Immature natural killer cell (primary cell): ENCODE measurements at regions not wholly inside any gene's neighbourhood (a gene's known extent, or its start where the extent isn't known, plus 50 kb on each side); places are given as distances from the start of the nearest gene placed in this dataset.

Experiments
- DNase-seq, 3 donors: peaks; one replicate each; pipeline ENCODE4 v3.0.0; 2022; ENCODE audit warnings: mixed read lengths in 1 of 3
- H3K27ac Mint-ChIP-seq, 6 donors: one replicate each; pipeline ENCODE4 v1.8.0; 2020; ENCODE audit warnings: mixed read lengths in 6 of 6, mild to moderate bottlenecking in 5 of 6, inconsistent platforms in 4 of 6, moderate library complexity in 3 of 6
- H3K27me3 Mint-ChIP-seq, 3 donors: one replicate each; pipeline ENCODE4 v1.8.0; 2020 to 2021; ENCODE audit warnings: low read depth in 3 of 3, mild to moderate bottlenecking in 3 of 3, mixed read lengths in 3 of 3, moderate library complexity in 3 of 3, inconsistent platforms in 1 of 3
- H3K36me3 Mint-ChIP-seq, 3 donors: one replicate each; pipeline ENCODE4 v1.8.0; 2020; ENCODE audit warnings: mixed read lengths in 3 of 3, inconsistent platforms in 2 of 3, mild to moderate bottlenecking in 2 of 3
- H3K4me1 Mint-ChIP-seq, 2 donors: one replicate each; pipeline ENCODE4 v1.8.0; 2020; ENCODE audit warnings: inconsistent platforms in 2 of 2, mild to moderate bottlenecking in 2 of 2, mixed read lengths in 2 of 2, moderate library complexity in 1 of 2
- H3K4me3 Mint-ChIP-seq, 5 donors: one replicate each; pipeline ENCODE4 v1.8.0; 2020; ENCODE audit warnings: mild to moderate bottlenecking in 5 of 5, mixed read lengths in 5 of 5, inconsistent platforms in 3 of 5, moderate library complexity in 3 of 5
- H3K9me3 Mint-ChIP-seq, 6 donors: one replicate each; pipeline ENCODE4 v1.8.0; 2020; ENCODE audit warnings: mild to moderate bottlenecking in 6 of 6, mixed read lengths in 6 of 6, inconsistent platforms in 4 of 6, moderate library complexity in 3 of 6

- DNase-seq: no peak
- no peaks in the 10 kb centered on the region for H3K4me1 Mint-ChIP-seq
- H3K36me3 Mint-ChIP-seq: no peaks in the 10 kb centered on the region
- H3K4me3 Mint-ChIP-seq: no peak overlapping the region
- peaks cover 0 to 5% (median 3%) of the 10 kb centered on the region in 3 donors for H3K27me3 Mint-ChIP-seq
- H3K9me3 Mint-ChIP-seq: peaks cover 0 to 20% (median 4%) of the 10 kb centered on the region in 6 donors
- H3K27ac Mint-ChIP-seq: no peak overlapping the region
Observed at GRCh38 chr7:40977533-40977932, 725.4 kb downstream of the INHBA start.

- DNase-seq: no peak
- Mint-ChIP-seq H3K36me3 (no peaks in the 10 kb centered on the region), H3K4me1 (no peaks in the 10 kb centered on the region), H3K27ac (no peak overlapping the region), H3K27me3 (peaks cover 0 to 5% (median 2%) of the 10 kb centered on the region in 3 donors), H3K4me3 (no peak overlapping the region), H3K9me3 (peaks cover 0 to 20% (median 6%) of the 10 kb centered on the region in 6 donors)
Observed at GRCh38 chr7:40972426-40972825, 730.5 kb downstream of the INHBA start.

- H3K27me3 Mint-ChIP-seq: peaks cover 0 to 2% (median 2%) of the 10 kb centered on the region in 3 donors
- H3K4me1 Mint-ChIP-seq: peaks cover 0 to 4% of the 10 kb centered on the region in 2 donors
- H3K4me3 Mint-ChIP-seq: no peak overlapping the region
- DNase-seq: no peak
- H3K27ac Mint-ChIP-seq: no peak overlapping the region
- H3K36me3 Mint-ChIP-seq: no peaks in the 10 kb centered on the region
- peaks cover 0 to 13% (median 5%) of the 10 kb centered on the region in 6 donors for H3K9me3 Mint-ChIP-seq
Observed at GRCh38 chr7:40969641-40970040, 733.2 kb downstream of the INHBA start.

- H3K27me3 Mint-ChIP-seq: peaks cover 0 to 2% (median 2%) of the 10 kb centered on the region in 3 donors
- H3K4me1 Mint-ChIP-seq: peaks cover 0 to 4% of the 10 kb centered on the region in 2 donors
- no peak overlapping the region for H3K4me3 Mint-ChIP-seq
- no peak for DNase-seq
- peaks cover 0 to 11% (median 0%) of the 10 kb centered on the region in 6 donors for H3K9me3 Mint-ChIP-seq
- no peaks in the 10 kb centered on the region for H3K36me3 Mint-ChIP-seq
- H3K27ac Mint-ChIP-seq: no peak overlapping the region
Observed at GRCh38 chr7:40966693-40967092, 736.2 kb downstream of the INHBA start.

GRCh38 chr7:40965774-40966173, 737.1 kb downstream of the INHBA start:
- peaks cover 0 to 7% (median under 1%) of the 10 kb centered on the region in 6 donors for H3K9me3 Mint-ChIP-seq
- H3K27me3 Mint-ChIP-seq: peaks cover 0 to 2% (median 0%) of the 10 kb centered on the region in 3 donors
- H3K36me3 Mint-ChIP-seq: no peaks in the 10 kb centered on the region
- H3K4me1 Mint-ChIP-seq: peaks cover 0 to 4% of the 10 kb centered on the region in 2 donors
- no peak overlapping the region for H3K4me3 Mint-ChIP-seq
- DNase-seq: no peak
- no peak overlapping the region for H3K27ac Mint-ChIP-seq

GRCh38 chr7:40965016-40965415, 737.9 kb downstream of the INHBA start:
- Mint-ChIP-seq H3K36me3 (no peaks in the 10 kb centered on the region), H3K4me1 (peaks cover 0 to 4% of the 10 kb centered on the region in 2 donors), H3K4me3 (no peak overlapping the region), H3K27me3 (peaks cover 0 to 2% (median 0%) of the 10 kb centered on the region in 3 donors), H3K9me3 (peaks cover 0 to 9% (median 3%) of the 10 kb centered on the region in 6 donors), H3K27ac (no peak overlapping the region)
- no peak for DNase-seq

GRCh38 chr7:40964610-40965009, 738.3 kb downstream of the INHBA start:
- peaks cover 0 to 4% of the 10 kb centered on the region in 2 donors for H3K4me1 Mint-ChIP-seq
- DNase-seq: no peak

GRCh38 chr7:40959955-40960354, 742.9 kb downstream of the INHBA start:
- Mint-ChIP-seq H3K36me3 (no peaks in the 10 kb centered on the region), H3K9me3 (peaks cover 4 to 40% (median 11%) of the 10 kb centered on the region in 6 donors), H3K4me3 (no peak overlapping the region), H3K27ac (no peak overlapping the region), H3K4me1 (no peaks in the 10 kb centered on the region), H3K27me3 (no peaks in the 10 kb centered on the region)
- DNase-seq: no peak

More at GRCh38 chr7:40964610-40965009, 738.3 kb downstream of the INHBA start:
- Mint-ChIP-seq H3K36me3 (no peaks in the 10 kb centered on the region), H3K27me3 (peaks cover 0 to 2% (median 0%) of the 10 kb centered on the region in 3 donors), H3K4me3 (no peak overlapping the region), H3K9me3 (peaks cover 0 to 12% (median 4%) of the 10 kb centered on the region in 6 donors), H3K27ac (no peak overlapping the region)

GRCh38 chr7:40948239-40948638, 754.7 kb downstream of the INHBA start:
- H3K9me3 Mint-ChIP-seq: peaks cover 0 to 55% (median 28%) of the 10 kb centered on the region in 6 donors
- no peaks in the 10 kb centered on the region for H3K36me3 Mint-ChIP-seq
- no peak overlapping the region for H3K4me3 Mint-ChIP-seq
- no peaks in the 10 kb centered on the region for H3K27me3 Mint-ChIP-seq
- no peak overlapping the region for H3K27ac Mint-ChIP-seq
- DNase-seq: no peak
- H3K4me1 Mint-ChIP-seq: no peaks in the 10 kb centered on the region

- Mint-ChIP-seq H3K27me3 (no peaks in the 10 kb centered on the region), H3K4me3 (no peak overlapping the region), H3K36me3 (no peaks in the 10 kb centered on the region), H3K27ac (no peak overlapping the region), H3K4me1 (no peaks in the 10 kb centered on the region), H3K9me3 (peaks cover 0 to 55% (median 25%) of the 10 kb centered on the region in 6 donors)
- DNase-seq: no peak
Observed at GRCh38 chr7:40947566-40947965, 755.3 kb downstream of the INHBA start.

- H3K27ac Mint-ChIP-seq: no peak overlapping the region
- no peaks in the 10 kb centered on the region for H3K4me1 Mint-ChIP-seq
- no peak for DNase-seq
- H3K36me3 Mint-ChIP-seq: no peaks in the 10 kb centered on the region
- H3K4me3 Mint-ChIP-seq: no peak overlapping the region
- H3K9me3 Mint-ChIP-seq: peaks cover 3 to 58% (median 22%) of the 10 kb centered on the region in 6 donors
- H3K27me3 Mint-ChIP-seq: peaks cover 0 to 2% (median 0%) of the 10 kb centered on the region in 3 donors
Observed at GRCh38 chr7:40946549-40946948, 756.3 kb downstream of the INHBA start.

GRCh38 chr7:40945788-40946187, 757.1 kb downstream of the INHBA start:
- no peaks in the 10 kb centered on the region for H3K4me1 Mint-ChIP-seq
- no peak overlapping the region for H3K27ac Mint-ChIP-seq
- DNase-seq: no peak
- H3K36me3 Mint-ChIP-seq: no peaks in the 10 kb centered on the region
- H3K27me3 Mint-ChIP-seq: peaks cover 0 to 2% (median 0%) of the 10 kb centered on the region in 3 donors
- H3K9me3 Mint-ChIP-seq: peaks cover 3 to 54% (median 20%) of the 10 kb centered on the region in 6 donors
- no peak overlapping the region for H3K4me3 Mint-ChIP-seq

- Mint-ChIP-seq H3K27me3 (peaks cover 0 to 2% (median 0%) of the 10 kb centered on the region in 3 donors), H3K4me1 (no peaks in the 10 kb centered on the region), H3K9me3 (peaks cover 3 to 50% (median 19%) of the 10 kb centered on the region in 6 donors), H3K27ac (no peak overlapping the region), H3K36me3 (no peaks in the 10 kb centered on the region), H3K4me3 (no peak overlapping the region)
- no peak for DNase-seq
Observed at GRCh38 chr7:40944981-40945585, 757.8 kb downstream of the INHBA start.

GRCh38 chr7:40937879-40938278, 765.0 kb downstream of the INHBA start:
- H3K9me3 Mint-ChIP-seq: peaks cover 4 to 34% (median 12%) of the 10 kb centered on the region in 6 donors
- H3K36me3 Mint-ChIP-seq: peaks cover 0 to 4% (median 0%) of the 10 kb centered on the region in 3 donors
- H3K27me3 Mint-ChIP-seq: peaks cover 0 to 4% (median 0%) of the 10 kb centered on the region in 3 donors
- DNase-seq: no peak
- no peak overlapping the region for H3K27ac Mint-ChIP-seq
- H3K4me3 Mint-ChIP-seq: no peak overlapping the region
- no peaks in the 10 kb centered on the region for H3K4me1 Mint-ChIP-seq

GRCh38 chr7:40935435-40935834, 767.5 kb downstream of the INHBA start:
- no peaks in the 10 kb centered on the region for H3K4me1 Mint-ChIP-seq

More at GRCh38 chr7:40935435-40935834, 767.5 kb downstream of the INHBA start:
- Mint-ChIP-seq H3K27me3 (peaks cover 0 to 3% (median 0%) of the 10 kb centered on the region in 3 donors), H3K27ac (no peak overlapping the region), H3K9me3 (peaks cover 1 to 27% (median 14%) of the 10 kb centered on the region in 6 donors), H3K4me3 (no peak overlapping the region), H3K36me3 (peaks cover 0 to 4% (median 0%) of the 10 kb centered on the region in 3 donors)
- no peak for DNase-seq
